CD4-positive, alpha-beta T cell treated with Interleukin-21 for 1 hour (primary cell): ENCODE measurements at regions not wholly inside any gene's neighbourhood (a gene's known extent, or its start where the extent isn't known, plus 50 kb on each side); places are given as distances from the start of the nearest gene placed in this dataset.
"Not testable (repeated sequence)": the region's sequence is repeated elsewhere in the genome, so short reads cannot be mapped to it uniquely, and the experiment has no call there.

Experiments used
- DNase-seq: peaks from one replicate; pipeline ENCODE4 v3.0.0-alpha.2; 2020

DNA sequence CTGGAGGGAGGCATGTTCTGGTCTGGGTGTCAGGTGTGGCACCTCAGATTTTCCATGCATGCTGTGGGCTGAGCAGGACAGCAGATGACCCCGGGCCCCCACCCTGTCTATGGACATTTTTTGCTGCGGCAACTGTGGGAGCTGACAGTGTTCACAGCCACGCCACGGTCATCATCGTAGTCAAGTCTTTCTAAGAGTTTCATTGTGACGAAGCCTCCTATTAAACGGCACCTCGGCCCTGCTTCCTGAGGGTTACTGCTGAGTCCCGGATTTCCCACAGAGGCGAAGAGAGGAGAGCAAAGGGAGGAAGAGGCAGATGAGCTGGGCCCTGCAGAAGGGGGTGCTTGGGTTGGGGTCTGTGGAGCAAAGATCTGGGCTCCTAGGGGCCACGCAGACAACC is 152.1 kb upstream of the POTEB2 start:
- not testable (repeated sequence) for DNase-seq

GRCh38 chr15:21017326-21017725 is 151.2 kb upstream of the POTEB2 start:
- not testable (repeated sequence) for DNase-seq

GRCh38 chr15:21016589-21016988 is 150.5 kb upstream of the POTEB2 start:
- DNase-seq = not testable (repeated sequence)

DNA sequence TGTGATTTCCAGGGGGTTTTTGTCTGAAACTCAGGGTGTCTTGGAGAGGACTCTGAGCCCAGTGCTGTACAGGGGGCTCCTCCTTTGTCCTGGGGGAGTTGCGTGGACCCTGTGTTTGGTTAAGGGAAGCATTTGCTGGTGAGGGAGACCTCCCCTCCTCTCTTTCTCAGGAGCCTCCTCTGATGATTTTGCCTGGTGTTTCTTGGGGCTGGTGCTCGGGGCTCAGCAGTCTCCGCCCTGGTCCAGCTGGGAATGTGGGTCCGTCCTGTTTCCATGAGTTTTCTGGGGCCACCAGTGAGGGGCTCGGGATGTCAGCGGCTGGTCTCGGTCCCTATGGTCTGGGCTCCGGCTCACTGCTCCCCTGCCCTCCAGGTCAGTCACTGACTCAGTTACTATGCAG is 149.1 kb upstream of the POTEB2 start:
- not testable (repeated sequence) for DNase-seq

- not testable (repeated sequence) for DNase-seq
These were observed 147.2 kb upstream of the POTEB2 start for GRCh38 chr15:21013308-21013707.

- DNase-seq = not testable (repeated sequence)
These were observed 143.5 kb upstream of the POTEB2 start for GRCh38 chr15:21009651-21010050.

DNA sequence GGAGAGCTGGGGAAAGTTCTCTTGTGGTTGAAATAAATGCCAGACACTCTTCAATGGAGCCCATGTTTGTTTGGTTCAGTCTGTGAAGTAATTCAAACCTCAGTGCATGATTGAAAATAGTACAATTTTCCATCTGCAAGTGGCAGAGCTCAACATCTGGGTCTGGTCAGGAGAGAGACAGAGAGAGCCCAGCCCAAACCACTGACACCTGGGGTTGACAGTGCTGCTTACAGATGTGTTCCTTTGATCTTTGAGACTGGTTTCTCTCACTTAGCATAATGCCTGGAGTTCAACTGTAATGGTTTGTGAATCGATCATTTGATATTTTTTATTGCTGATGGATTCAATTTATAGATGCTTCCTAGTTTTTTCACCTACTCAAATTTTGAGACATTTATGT is 137.3 kb upstream of the POTEB2 start:
- not testable (repeated sequence) for DNase-seq

DNA sequence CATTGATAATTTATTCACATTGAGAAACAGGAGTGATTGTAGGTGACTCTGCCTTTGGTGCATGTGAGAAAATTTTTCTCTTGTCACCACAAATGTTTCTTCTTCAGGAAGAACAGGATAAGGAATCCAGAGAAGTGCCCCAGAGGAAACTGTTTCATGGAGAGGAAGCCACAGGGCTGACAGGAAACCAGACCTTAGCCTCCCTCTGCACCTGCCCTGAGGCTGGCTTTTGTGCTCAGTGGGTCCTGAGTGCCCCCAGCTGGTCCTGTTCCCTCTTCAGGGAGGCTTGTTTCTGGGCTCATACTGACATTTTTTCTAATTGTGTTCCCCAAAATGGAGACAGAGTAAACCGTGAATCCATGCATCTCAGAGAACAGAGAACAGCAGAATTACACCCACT is 135.8 kb upstream of the POTEB2 start:
- not testable (repeated sequence) for DNase-seq

DNA sequence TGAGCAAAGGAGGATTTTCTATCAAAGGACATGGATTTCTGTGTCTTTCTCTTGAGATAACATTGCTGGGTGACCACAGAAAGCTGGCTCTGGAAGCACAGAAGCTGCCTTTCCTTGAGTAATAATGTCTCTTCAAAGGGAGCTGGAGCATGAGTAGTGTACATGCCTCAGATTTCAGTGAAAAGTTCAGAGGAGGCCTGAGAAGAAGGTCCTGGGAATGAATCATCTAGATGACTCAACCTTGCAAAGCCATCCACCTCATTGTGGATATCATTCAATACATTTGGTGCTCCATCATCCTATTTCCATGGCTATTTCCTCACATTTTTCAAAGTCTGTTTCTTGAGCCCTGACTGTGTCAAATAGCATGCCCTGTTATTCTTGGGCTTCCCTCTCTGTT is 125.6 kb upstream of the POTEB2 start:
- DNase-seq = not testable (repeated sequence)

DNA sequence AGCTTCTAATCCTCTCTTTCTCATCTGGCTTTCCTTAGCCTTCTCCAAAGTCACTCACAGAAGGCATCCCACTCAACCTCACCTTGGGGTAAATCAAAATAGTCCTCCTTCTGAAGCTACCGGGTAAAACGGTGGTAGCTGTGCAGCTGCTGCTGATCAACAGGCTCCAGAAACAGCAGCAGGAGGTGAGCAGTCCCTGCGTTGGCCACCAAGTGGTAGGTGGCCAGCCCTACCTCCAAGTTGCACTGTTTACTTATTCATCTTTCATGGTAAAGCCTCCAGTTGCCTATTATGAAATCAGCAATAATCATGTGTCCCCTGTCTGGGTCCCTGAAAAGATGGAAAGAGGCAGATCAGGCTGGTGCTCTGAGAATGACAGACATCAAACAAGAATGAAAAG is 125.1 kb upstream of the POTEB2 start:
- DNase-seq = not testable (repeated sequence)

GRCh38 chr15:20986775-20987174 is 120.7 kb upstream of the POTEB2 start:
- DNase-seq = not testable (repeated sequence)

DNA sequence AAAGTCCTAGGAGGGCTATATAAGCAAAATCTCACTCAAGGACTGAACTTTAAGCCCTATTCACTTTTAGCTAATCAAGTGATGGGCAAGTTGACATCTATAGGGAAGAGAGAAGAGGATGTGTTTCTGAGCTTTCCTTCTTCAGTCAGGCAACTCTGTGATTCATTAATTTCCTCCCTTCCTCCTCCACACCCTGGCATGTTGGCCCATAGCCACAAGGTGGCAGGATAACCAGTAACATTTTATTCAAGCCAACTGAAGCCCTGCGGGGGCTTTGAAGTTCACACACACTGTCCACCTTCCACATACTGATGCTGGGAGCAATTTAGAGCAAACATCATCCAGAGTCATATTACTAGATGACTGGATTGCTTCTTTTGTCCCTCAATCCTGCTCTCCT is 111.9 kb upstream of the POTEB2 start:
- DNase-seq = not testable (repeated sequence)

GRCh38 chr15:20972762-20973161 is 106.6 kb upstream of the POTEB2 start:
- DNase-seq = not testable (repeated sequence)

DNA sequence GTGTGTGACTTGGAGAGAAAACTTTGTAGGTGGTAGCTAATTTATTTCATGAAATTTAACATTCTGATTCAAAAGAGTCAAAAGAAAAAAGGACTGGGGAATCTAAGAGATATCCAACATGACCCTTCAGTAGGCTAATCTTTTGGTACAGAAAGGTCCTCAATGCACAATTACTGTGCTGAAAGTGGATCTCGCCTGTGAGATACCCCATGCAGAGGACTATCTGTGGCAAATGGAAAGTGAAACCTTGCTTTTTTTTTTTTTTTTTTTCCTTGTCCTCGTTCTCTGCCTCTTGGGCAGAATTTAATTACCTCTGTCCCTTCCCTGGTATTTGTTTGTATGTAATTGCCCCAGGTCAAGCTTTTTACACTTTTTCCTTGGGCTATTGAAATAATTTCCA is 93.2 kb upstream of the POTEB2 start:
- DNase-seq = not testable (repeated sequence)

DNA sequence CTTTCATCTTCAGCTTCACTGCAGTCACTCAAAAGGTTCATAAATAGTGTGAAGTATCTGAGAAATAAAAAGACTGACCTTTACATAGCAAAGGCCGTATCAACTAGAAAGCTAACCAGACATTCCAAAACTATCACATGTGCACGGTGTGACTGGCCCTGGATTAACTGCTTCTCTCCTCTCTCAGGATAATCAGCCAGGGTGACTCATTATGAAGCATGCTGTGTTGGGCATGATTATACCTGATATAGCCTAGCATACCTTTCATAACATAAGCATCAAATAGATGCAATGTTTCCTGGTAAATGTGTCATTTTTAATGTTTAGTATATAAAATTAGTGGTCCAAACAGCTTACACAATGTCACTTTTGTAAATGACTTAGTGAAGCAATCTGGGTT is 63.2 kb upstream of the POTEB2 start:
- not testable (repeated sequence) for DNase-seq
